AG09309 (cell line): ENCODE measurements at regions not wholly inside any gene's neighbourhood (a gene's known extent, or its start where the extent isn't known, plus 50 kb on each side); places are given as distances from the start of the nearest gene placed in this dataset.
"Not testable (repeated sequence)": the region's sequence is repeated elsewhere in the genome, so short reads cannot be mapped to it uniquely, and the experiment has no call there.

Source experiments
- DNase-seq: peaks from one replicate; pipeline ENCODE4 v3.0.0-alpha.2; 2010; ENCODE audit warnings: low read depth
- H3K4me3 ChIP-seq: 2 replicates; pipeline ENCODE4 v1.5.1; 2011; ENCODE audit warnings: mild to moderate bottlenecking, low read depth, low read length, moderate library complexity; ENCODE audit not compliant: control insufficient read depth
- TF ChIP-seq, protein P1 (sequence below): IDR thresholded peaks from 2 replicates; pipeline ENCODE4 v1.5.1; 2011; ENCODE audit warnings: mild to moderate bottlenecking, low read depth, low read length, inconsistent platforms; ENCODE audit not compliant: insufficient read depth, control insufficient read depth; ENCODE audit errors: missing control alignments

DNA sequence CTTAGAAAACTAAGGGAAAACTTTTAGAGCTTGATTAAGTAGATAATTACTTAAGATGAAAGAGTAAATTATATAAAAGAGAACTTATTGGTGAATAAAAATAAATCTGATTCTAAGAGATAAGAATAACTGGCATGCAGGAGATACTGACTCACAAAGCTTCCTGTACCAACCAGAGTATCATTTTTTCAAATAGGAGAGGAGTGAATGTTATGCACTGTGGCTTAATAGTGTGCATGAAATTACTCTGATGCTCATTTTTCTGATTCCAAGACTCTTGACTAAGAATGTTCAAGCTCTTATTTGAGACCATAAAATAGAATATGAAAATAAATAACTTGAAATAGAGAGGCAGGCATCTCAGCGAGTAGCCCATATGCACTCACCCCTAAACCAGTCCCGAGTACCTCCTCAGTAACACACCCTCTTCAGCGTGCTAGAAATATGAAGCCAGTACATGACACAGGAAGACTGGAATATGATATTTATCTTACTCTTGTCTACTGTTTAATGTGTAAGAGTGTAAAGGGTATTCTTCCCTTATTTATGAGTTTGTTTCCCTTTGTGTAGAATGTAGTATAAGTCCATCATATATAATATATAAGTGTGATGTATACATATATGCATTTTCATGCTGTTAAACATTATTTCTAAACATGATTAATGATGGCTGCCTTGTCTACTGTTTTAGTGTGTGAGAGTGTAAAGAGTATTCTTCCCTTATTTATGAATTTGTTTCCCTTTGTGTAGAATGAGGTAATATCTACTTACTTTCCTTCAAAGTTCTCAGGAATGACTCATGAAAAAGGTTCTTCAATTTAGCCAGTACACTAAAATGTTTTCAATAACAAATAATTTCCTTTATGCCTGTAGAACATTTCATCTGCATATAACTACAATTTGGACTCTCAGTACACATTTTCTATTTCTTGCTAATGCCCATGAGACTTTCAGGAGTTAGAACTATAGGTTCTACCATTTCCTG is 99.2 kb upstream of the PALMD start:
- TF ChIP-seq, protein P1, sequence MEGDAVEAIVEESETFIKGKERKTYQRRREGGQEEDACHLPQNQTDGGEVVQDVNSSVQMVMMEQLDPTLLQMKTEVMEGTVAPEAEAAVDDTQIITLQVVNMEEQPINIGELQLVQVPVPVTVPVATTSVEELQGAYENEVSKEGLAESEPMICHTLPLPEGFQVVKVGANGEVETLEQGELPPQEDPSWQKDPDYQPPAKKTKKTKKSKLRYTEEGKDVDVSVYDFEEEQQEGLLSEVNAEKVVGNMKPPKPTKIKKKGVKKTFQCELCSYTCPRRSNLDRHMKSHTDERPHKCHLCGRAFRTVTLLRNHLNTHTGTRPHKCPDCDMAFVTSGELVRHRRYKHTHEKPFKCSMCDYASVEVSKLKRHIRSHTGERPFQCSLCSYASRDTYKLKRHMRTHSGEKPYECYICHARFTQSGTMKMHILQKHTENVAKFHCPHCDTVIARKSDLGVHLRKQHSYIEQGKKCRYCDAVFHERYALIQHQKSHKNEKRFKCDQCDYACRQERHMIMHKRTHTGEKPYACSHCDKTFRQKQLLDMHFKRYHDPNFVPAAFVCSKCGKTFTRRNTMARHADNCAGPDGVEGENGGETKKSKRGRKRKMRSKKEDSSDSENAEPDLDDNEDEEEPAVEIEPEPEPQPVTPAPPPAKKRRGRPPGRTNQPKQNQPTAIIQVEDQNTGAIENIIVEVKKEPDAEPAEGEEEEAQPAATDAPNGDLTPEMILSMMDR = no peak
- no peak for DNase-seq
- H3K4me3 ChIP-seq = no peak overlapping the region

DNA sequence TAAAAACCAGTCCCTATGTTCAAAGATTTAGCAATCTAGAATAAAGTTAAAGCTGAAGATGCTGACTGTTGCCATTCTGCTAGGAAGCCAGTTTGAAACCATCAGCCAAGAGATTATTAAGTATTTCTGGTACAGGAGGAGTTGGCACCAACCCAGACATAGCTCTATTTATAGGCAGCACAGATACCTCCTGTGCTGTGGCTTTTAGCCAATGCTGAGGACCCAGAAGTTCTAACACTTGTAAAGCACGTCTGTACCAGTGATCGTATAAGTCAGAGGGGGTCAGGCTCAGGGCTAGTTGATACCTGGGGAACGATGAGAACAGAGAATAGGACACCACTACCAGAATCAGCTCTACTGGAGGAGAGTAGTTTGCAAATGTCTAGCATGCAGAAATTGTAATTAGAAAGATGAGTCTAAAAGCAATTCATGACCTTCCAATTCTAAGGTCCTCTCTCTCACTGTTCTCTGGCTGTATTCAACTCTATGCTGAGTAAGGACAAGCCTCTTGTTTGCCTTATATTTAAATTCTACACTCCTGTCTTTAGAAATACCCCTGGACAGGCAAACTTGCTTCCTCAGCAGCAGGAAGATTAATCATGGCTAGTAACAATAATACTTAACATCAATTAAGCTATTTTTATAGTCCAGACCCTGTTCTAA is 96.8 kb upstream of the PALMD start:
- DNase-seq = no peak
- TF ChIP-seq, protein P1 = no peak
- no peak overlapping the region for H3K4me3 ChIP-seq

DNA sequence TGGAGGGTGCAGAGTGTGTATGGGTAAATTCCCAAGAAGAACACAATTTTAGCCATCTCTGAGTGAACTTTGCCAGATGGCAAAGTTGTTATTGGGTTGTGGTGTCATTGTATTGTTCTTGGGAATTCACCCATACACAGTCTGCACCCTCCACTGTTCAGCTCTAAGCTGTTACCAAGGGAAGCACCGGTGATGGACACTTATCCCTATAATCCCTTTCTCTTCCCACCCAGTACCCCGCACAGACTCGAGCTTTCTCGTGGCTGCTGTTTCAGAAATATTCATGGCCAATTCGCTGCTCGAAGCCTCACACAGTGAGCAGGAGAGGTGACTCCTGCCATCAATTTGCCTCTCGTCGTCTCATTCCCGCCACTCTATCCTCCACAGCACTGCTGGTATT is 95.7 kb upstream of the PALMD start:
- no peak overlapping the region for H3K4me3 ChIP-seq

DNA sequence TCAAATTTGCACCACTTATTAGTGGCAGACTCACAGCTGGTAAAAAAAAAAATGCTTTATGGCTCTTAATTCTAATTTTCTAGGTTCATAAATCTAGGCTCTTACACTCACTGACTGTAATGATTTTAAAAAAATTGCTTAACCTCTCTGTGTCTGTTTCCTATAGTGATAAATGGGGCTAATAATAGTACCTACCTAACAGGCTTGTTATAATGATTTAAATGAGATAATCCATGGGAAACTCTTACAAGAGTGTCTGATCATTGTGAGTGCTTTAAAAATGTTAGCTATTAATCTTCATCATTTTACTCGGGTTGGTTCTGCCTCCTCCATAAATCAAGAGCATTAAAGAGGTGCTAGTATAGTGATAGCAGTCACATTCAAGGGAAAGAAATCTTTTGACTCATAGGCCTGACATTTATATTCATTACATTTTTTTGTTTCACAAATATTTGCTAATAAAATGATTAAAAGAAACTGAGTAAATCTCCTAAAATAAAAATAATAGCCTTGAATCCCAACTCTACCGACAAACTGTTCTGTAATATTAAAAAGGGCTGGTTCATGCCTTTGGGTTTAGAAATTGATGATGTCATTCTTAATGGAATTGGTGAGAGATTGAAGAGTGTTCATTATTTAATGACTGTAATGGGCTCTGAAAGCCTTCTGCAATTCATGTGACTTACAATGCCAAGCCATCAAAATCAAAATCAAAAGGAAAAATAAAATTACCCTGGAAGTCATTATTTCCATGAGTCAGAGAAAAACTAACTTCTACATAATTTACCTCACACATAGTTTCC is 93.9 kb upstream of the PALMD start:
- no peak for DNase-seq
- TF ChIP-seq, protein P1 = no peak
- no peak overlapping the region for H3K4me3 ChIP-seq

More for the DNA sequence above, 95.7 kb upstream of the PALMD start:
- TF ChIP-seq, protein P1 = no peak
- DNase-seq = no peak

DNA sequence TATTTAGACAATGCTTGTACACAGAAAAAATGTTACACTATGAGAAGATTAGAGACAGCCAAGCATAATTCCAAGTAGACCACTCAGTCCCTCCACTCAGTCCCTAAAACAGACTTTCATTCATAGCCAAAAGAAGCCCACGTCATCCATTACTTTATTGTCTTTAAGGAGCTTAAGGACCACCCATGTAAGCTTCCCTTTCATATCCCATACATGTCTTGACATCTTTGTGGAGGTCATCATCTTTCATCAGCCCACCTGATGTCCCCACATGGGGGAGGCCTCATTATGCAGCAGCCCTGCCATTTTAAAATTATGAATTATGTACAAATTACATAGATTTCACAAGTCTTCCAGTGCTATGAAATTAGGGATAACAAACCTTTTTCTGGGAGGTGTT is 92.6 kb upstream of the PALMD start:
- TF ChIP-seq, protein P1 = no peak

DNA sequence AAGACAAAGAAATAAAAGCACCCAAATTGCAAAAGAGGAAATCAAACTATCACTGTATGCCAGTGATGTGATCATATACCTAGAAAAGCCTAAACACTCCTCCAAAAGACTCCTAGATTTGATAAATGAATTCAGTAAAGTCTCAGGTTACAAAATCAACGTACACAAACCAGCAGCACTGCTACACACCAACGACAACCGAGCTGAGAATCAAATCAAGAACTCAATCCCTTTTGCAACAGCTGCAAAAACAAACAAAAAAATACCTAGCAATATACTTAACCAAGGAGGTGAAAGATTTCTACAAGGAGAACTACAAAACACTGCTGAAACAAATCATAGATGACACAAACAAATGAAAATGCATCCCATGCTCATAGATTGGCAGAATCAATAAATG is 92.1 kb upstream of the PALMD start:
- not testable (repeated sequence) for H3K4me3 ChIP-seq, DNase-seq

More for the DNA sequence above, 92.6 kb upstream of the PALMD start:
- H3K4me3 ChIP-seq = no peak overlapping the region
- DNase-seq = no peak
